Esophagus muscularis mucosa (tissue), 4 donors: ENCODE measurements at regions not wholly inside any gene's neighbourhood (a gene's known extent, or its start where the extent isn't known, plus 50 kb on each side); places are given as distances from the start of the nearest gene placed in this dataset.

ENCODE experiments used
- DNase-seq: peaks from one replicate; pipeline ENCODE4 v3.0.0-alpha.2; 2017; ENCODE audit errors: extremely low spot score
- H3K27ac ChIP-seq, 4 donors: fragments of 200-600 bp; sonication (generic); replicated peaks in 1 of 4; 1 replicate in 3 of 4; 2 replicates in 1 of 4; pipeline ENCODE4 v1.5.1; 2016 to 2019; ENCODE audit warnings: mild to moderate bottlenecking in 1 of 4
- H3K27me3 ChIP-seq, 4 donors: fragments of 200-600 bp; sonication (generic); one replicate each; pipeline versions ENCODE4 v1.5.1 to v1.6.0; 2016 to 2019
- H3K36me3 ChIP-seq, 4 donors: fragments of 200-600 bp; sonication (generic); one replicate each; pipeline ENCODE4 v1.5.1; 2016 to 2019
- H3K4me1 ChIP-seq, 4 donors: fragments of 200-600 bp; sonication (generic); one replicate each; pipeline ENCODE4 v1.5.1; 2016 to 2019
- H3K4me3 ChIP-seq, 4 donors: fragments of 200-600 bp; sonication (generic); 1 replicate in 2 of 4; 2 replicates in 2 of 4; pipeline ENCODE4 v1.5.1; 2016 to 2019; ENCODE audit warnings: mild to moderate bottlenecking in 4 of 4, moderate library complexity in 1 of 4
- H3K9me3 ChIP-seq, 4 donors: fragments of 200-600 bp; sonication (generic); 1 replicate in 3 of 4; 2 replicates in 1 of 4; pipeline ENCODE4 v1.5.1; 2016 to 2019
- EP300 ChIP-seq: sonication (generic); formaldehyde crosslinking; IDR thresholded peaks from one replicate; pipeline ENCODE4 v1.6.1; 2017; ENCODE audit warnings: antibody characterized with exemption
- POLR2A ChIP-seq: fragments of 450-650 bp; IDR thresholded peaks from one replicate; pipeline ENCODE4 v1.6.1; 2017; ENCODE audit warnings: antibody characterized with exemption, moderate library complexity, mild to moderate bottlenecking, low read depth
- POLR2AphosphoS5 ChIP-seq, 2 donors: sonication (generic); formaldehyde crosslinking; IDR thresholded peaks; one replicate each; pipeline ENCODE4 v1.6.1; 2017; ENCODE audit warnings: antibody characterized with exemption in 2 of 2
- WGBS: methylation state at CpG from one replicate; pipeline ENCODE4 v1.1.5; 2018; 5-methylcytosine and 5-hydroxymethylcytosine counted together
- intact Hi-C: fragments of 100-400 bp; cut with DNase I; formaldehyde crosslinking; loops from one replicate; pipeline ENCODE4 v1.15.1; 2023
- TF ChIP-seq, protein P1 (sequence below), 3 experiments: fragments of 200-600 bp in 2 of 3; fragments of 450-650 bp in 1 of 3; sonication (generic) in 2 of 3; IDR thresholded peaks; one replicate each; pipeline ENCODE4 v1.5.1; 2017 to 2019; ENCODE audit warnings: antibody characterized with exemption in 3 of 3, mild to moderate bottlenecking in 2 of 3, moderate library complexity in 1 of 3

- Histone ChIP-seq H3K4me3 (peak overlapping the region; percentile 80 to 96 (median 87)), H3K27ac (peak overlapping the region; percentile 97 to 99 (median 97)), H3K36me3 (no peaks in the 10 kb centered on the region), H3K9me3 (no peaks in the 10 kb centered on the region), H3K27me3 (no peaks in the 10 kb centered on the region), H3K4me1 (peaks cover 5 to 26% (median 18%) of the 10 kb centered on the region in 4 donors)
- 0% methylated on average over 3 of the region's 83 CpGs for WGBS
- no peak for TF ChIP-seq EP300
- peak; percentile 57 to 63 for TF ChIP-seq POLR2AphosphoS5 (IDR thresholded peaks at IDR 0.05)
- DNase-seq = peak; percentile 95
- intact Hi-C loops = loop anchor here (2.0 to 5.0 kb wide), 4 partner anchors 91 to 791 kb away; partner anchors contain the start of genes BBX and IFT57
Measured at GRCh38 chr3:107431246-107432012, 54.2 kb downstream of the CCDC54 start.

DNA sequence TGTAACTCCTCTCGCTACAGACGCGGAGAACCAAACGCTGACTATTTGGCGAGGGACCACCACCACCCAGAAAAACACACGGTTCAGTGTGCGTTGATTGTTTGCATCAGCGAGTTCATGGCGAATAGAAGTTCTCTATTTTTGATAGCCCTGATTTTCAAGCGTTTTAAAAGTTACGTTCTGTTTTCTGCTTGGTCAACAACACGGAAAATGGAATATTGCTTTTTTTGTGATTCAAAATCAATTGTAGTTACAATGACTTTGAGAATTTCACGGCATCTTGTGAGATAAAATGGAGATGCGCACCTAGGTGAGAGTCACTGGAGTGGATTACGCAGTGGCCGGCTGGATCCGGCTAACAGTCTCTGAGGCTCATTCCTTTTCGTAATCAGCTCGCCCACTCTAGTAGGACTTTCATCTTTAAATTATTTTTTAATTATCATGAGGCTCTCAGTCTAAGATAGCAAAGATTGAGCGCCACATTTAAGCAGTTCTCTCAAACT lies 54.8 kb downstream of the CCDC54 start:
- WGBS = 2% methylated on average over 20 of the region's 20 CpGs
- no peak for DNase-seq
- Histone ChIP-seq H3K4me3 (peak overlapping the region; percentile 80 to 96 (median 87)), H3K9me3 (no peaks in the 10 kb centered on the region), H3K27ac (peak overlapping the region; percentile 97 to 99 (median 97)), H3K36me3 (no peaks in the 10 kb centered on the region), H3K4me1 (peaks cover 5 to 26% (median 18%) of the 10 kb centered on the region in 4 donors), H3K27me3 (no peaks in the 10 kb centered on the region)
- intact Hi-C loops = loop anchor here (5.0 kb wide), 3 partner anchors 160 to 790 kb away; partner anchors contain the start of gene IFT57
- no peak for TF ChIP-seq POLR2AphosphoS5 (IDR thresholded peaks at IDR 0.05)
- TF ChIP-seq, protein P1, sequence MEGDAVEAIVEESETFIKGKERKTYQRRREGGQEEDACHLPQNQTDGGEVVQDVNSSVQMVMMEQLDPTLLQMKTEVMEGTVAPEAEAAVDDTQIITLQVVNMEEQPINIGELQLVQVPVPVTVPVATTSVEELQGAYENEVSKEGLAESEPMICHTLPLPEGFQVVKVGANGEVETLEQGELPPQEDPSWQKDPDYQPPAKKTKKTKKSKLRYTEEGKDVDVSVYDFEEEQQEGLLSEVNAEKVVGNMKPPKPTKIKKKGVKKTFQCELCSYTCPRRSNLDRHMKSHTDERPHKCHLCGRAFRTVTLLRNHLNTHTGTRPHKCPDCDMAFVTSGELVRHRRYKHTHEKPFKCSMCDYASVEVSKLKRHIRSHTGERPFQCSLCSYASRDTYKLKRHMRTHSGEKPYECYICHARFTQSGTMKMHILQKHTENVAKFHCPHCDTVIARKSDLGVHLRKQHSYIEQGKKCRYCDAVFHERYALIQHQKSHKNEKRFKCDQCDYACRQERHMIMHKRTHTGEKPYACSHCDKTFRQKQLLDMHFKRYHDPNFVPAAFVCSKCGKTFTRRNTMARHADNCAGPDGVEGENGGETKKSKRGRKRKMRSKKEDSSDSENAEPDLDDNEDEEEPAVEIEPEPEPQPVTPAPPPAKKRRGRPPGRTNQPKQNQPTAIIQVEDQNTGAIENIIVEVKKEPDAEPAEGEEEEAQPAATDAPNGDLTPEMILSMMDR (IDR thresholded peaks at IDR 0.05) = peak in 1 of 3 experiments; percentile 20

GRCh38 chr3:107432646-107433045 lies 55.4 kb downstream of the CCDC54 start:
- H3K36me3 ChIP-seq = no peaks in the 10 kb centered on the region
- DNase-seq = no peak
- H3K4me1 ChIP-seq = peaks cover 5 to 26% (median 18%) of the 10 kb centered on the region in 4 donors
- WGBS = 65% methylated on average over 8 of the region's 8 CpGs
- no peaks in the 10 kb centered on the region for H3K9me3 ChIP-seq
- H3K27me3 ChIP-seq = no peaks in the 10 kb centered on the region
- H3K27ac ChIP-seq = peak overlapping the region; percentile 97 to 99 (median 97)
- TF ChIP-seq POLR2AphosphoS5 (IDR thresholded peaks at IDR 0.05) (no peak), POLR2A (no peak)
- intact Hi-C loops = loop anchor here (5.0 kb wide), 3 partner anchors 160 to 790 kb away; partner anchors contain the start of gene IFT57
- H3K4me3 ChIP-seq = peak overlapping the region in 3 of 4 donors; percentile 80 to 96 (median 89)

- H3K4me1 ChIP-seq = peaks cover 0 to 8% (median 7%) of the 10 kb centered on the region in 4 donors
- H3K4me3 ChIP-seq = no peak overlapping the region
- DNase-seq = no peak
- intact Hi-C loops = no loop called here
- H3K36me3 ChIP-seq = no peaks in the 10 kb centered on the region
- H3K27me3 ChIP-seq = no peaks in the 10 kb centered on the region
- no peak for TF ChIP-seq EP300
- TF ChIP-seq, protein P1 (IDR thresholded peaks at IDR 0.05) = no peak
- TF ChIP-seq POLR2AphosphoS5 (IDR thresholded peaks at IDR 0.05) = no peak
- TF ChIP-seq POLR2A = no peak
- no peak overlapping the region for H3K27ac ChIP-seq
- H3K9me3 ChIP-seq = no peaks in the 10 kb centered on the region
Measured at GRCh38 chr3:107436029-107436428, 58.8 kb downstream of the CCDC54 start.

GRCh38 chr3:107438671-107439070 lies 61.4 kb downstream of the CCDC54 start:
- no peak for DNase-seq
- intact Hi-C loops = no loop called here
- H3K4me3 ChIP-seq = no peak overlapping the region
- no peak overlapping the region for H3K27ac ChIP-seq
- no peaks in the 10 kb centered on the region for H3K9me3 ChIP-seq
- 80% methylated on average over 3 of the region's 3 CpGs for WGBS
- no peaks in the 10 kb centered on the region for H3K36me3 ChIP-seq
- TF ChIP-seq POLR2AphosphoS5 (IDR thresholded peaks at IDR 0.05) = no peak
- no peak for TF ChIP-seq POLR2A
- TF ChIP-seq EP300 = no peak
- TF ChIP-seq, protein P1 (IDR thresholded peaks at IDR 0.05) = no peak
- no peaks in the 10 kb centered on the region for H3K27me3 ChIP-seq
- H3K4me1 ChIP-seq = no peaks in the 10 kb centered on the region
